SK-N-MC (cell line): ENCODE measurements at regions not wholly inside any gene's neighbourhood (a gene's known extent, or its start where the extent isn't known, plus 50 kb on each side); places are given as distances from the start of the nearest gene placed in this dataset.

ENCODE experiments used
- EZH2 ChIP-seq: fragments of 200-600 bp; sonication (generic); IDR thresholded peaks from one replicate; pipeline ENCODE4 v1.6.1; 2017; ENCODE audit warnings: antibody characterized with exemption
- POLR2AphosphoS5 ChIP-seq: IDR thresholded peaks from 2 replicates; pipeline ENCODE4 v1.6.1; 2012; ENCODE audit warnings: mild to moderate bottlenecking, low read depth, low read length, borderline replicate concordance

DNA sequence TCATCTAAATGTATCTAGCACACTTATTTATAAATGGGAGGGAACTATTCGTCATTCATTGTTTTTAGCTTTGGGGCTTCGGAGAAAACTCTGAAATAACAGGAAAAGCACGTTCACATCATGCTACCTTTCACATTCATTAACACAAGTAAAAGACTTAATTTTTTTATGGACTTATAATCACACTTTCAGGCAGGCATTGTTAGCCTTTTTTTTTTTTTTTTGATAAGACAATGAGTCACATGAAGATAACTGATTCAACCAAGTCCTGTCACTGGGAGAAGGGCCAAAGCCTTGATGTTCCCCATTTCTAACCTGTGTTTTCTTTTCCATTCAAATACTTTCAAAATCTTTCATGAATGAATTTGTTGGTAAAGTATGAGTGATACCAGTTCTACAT is 631.3 kb upstream of the CA10 start:
- TF ChIP-seq POLR2AphosphoS5 (no peak), EZH2 (no peak)
